Endometrial microvascular endothelial cells (primary cell): ENCODE measurements at regions not wholly inside any gene's neighbourhood (a gene's known extent, or its start where the extent isn't known, plus 50 kb on each side); places are given as distances from the start of the nearest gene placed in this dataset.
"Not testable (repeated sequence)": the region's sequence is repeated elsewhere in the genome, so short reads cannot be mapped to it uniquely, and the experiment has no call there.

ENCODE experiments used
- in situ Hi-C: cut with HindIII; loops from 2 replicates; pipeline ENCODE4 v1.10.0; 2017; ENCODE audit warnings: low sequenced_read_pairs, low pct_unique_long_range_greater_than_20kb; ENCODE audit errors: inconsistent ontology term

DNA sequence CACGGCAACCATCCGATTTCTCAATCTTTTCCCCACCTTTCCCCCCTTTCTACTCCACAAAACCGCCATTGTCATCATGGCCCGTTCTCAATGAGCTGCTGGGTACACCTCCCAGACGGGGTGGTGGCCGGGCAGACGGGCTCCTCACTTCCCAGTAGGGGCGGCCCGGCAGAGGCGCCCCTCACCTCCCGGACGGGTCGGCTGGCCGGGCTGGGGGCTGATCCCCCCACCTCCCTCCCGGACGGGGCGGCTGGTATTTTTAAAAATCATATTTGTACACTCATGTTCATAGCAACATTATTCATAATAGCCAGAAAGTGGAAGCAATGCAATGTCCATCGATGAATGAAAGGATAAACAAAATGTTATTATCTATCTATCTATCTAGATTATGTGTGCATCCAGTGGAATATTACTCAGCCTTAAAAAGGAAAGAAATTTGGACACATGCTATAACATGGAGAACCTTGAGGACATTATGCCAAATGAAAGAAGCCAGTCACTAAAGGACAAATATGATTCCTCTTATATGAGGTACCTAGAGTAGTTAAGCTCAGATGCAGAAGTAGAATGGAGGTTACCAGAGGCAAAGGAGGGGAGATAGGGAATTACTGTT is 78.4 kb upstream of the NDUFV2 start:
- in situ Hi-C loops: not testable (repeated sequence)

DNA sequence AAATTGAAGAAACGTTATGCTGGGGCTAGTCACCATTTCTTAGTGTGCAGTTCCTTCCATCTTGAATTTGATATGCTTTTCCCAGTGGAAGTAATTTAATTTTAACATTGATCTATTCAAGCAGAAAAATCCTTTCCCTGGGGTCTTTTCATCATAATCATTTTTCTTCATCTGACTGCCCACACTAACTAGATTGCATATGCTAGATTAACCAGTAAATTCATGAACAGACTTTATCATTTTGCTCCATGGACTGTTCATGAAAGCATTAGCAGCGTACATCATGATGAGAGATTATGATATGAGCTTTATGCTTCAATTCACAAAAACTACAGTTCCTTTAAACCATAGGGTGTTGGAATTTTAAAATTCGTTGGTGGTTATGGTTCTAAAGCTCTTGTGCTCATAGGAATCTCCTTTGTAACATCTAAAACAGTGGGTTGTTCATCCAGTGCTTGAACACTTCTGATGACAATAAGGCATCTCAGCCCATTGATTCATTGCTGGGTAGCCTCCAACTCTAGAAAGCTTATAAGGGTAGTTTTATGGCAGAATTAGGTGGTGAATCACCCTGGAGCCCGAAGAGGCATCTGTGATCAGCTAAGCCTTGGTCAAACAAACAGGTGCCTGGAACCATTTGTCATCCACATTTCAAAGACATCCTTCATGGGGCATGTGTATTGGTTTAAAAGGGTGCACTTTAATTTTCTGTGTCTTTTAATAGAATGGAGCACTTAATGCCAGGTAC is 77.2 kb upstream of the NDUFV2 start:
- in situ Hi-C loops: no loop called here

DNA sequence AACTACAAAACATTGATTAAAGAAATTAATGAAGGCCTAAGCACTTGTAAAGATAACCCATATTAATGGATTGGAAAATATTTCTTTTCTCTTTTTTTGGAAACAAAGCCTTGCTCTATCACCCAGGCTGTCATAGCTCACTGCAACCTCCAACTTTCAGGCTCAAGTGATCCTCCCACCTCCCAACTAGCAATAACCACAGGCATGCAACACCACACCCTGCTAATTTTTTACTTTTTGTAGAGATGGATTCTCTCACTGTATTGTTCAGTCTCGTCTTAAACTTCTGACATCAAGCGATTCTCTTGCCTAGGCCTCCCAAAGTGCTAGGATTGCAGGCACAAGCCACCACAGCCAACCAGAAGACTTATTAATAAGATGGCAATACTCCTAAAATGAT is 73.4 kb upstream of the NDUFV2 start:
- in situ Hi-C loops: no loop called here

DNA sequence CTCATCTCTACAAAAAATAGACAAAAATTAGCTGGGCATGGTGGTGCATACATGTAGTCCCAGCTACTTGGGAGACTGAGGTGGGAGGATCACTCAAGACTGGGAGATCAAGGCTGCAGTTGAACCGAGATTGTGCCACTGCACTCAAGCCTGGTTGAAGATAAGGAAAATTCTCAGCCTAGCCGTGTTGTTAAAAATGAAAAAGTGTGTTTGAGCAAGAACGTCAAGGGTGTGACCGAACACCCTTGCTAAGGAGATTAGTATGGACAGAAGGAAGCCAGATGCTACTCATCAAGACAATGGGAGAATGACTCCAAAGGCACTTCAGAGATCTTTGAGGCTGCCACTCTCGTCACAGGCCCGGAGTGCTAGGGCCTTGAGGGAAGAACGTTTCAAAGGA is 70.0 kb upstream of the NDUFV2 start:
- in situ Hi-C loops: no loop called here

DNA sequence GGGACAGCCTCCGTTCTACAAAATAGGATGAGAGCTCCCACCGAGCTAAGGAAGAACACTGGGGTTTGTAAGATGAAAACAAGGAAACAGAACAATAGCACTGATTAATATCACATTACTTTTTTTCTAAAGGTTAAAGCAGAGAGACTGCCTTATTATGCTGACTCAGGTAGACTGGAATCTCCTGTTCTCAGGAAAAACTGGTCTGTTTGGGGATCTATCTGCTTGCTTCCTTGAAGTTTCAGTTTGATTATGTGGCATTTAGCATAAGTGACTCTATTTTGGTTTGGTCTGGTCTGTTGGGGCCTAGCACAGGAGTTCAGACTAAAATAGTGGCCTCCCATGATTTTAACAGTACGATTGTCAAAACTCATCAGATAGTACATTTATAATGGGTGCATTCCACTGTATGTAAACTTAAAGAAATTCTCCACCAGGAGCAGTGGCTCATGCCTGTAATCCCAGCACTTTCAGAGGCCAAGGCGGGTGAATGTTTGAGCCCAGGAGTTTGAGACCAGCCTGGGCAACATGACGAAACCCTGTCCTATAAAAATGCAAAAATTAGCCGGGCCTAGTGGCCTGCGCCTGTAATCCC is 64.1 kb upstream of the NDUFV2 start:
- in situ Hi-C loops: no loop called here

DNA sequence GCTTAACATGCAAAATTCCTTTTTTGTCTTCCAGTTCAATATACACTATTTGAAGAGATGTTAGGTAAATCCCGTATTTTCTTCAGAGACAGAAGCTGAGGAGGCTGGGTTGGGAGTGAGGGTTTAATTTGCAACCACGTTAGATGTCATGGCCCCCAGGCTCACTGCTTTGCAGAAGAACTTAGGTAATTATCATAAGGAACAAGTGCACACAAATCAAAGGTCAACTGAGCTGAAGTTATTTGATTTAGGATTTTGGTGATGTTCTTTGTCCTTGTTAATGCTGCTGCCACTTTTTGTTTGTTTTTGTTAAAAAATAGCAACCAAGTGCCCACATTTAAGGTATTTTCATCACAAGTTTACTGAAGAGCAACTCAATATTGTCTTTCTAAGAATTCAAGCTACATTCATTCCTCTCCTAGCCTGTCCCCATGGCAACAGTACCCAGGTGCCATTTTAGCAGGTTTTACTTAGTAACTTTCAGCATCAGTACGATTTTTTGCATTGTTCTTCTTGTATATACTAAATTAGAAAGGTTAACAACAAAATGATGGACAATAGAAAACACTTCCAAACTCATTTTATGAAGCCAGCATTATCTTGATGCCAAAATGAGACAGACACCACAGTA is 62.9 kb upstream of the NDUFV2 start:
- in situ Hi-C loops: no loop called here

DNA sequence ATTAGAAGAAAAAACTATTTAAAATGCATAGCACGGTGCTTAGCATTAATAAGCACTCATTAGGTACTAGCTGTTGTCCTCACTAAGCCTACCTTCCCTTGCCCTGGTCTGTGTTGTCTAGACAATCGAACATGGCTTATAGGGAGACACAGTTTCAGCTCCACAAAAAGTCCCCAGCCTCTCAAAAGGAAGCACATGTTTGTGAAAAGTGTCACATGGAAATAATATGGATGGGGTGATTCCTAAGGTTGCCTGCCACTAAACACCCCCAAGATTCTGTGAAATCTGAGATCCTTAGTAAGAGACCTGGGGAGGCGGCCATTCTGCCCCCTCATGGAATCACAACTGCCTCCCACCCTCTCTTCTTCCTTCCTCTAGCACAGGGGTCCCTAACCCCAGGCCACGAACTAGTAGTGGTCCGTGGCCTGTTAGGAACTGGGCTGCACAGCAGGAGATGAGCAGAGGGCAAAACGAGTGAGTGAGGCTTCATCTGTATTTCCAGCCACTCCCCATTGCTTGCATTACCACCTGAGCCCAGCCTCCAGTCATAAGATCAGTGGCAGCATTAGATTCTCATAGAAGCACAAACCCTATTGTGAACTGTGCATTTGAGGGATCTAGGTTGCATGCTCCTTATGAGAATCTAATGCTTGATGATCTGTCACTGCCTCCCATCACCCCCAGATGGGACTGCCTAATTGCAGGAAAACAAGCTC is 59.6 kb upstream of the NDUFV2 start:
- in situ Hi-C loops: no loop called here

DNA sequence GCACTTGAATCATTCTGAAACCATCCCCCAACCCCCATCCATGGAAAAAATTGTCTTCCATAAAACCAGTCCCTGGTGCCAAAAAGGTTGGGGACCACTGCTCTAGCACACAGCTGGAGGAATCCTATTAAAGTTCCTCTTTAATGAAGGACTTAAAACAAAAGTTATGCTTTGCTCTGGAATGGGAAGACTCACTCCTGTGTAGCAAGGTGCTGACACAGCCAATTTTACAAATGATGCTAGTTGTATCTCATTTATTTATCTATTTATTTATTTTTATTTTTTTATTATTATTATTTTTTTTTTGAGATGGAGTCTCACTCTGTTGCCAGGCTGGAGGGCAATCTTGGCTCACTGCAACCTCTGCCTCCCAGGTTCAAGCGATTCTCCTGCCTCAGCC is 58.9 kb upstream of the NDUFV2 start:
- in situ Hi-C loops: no loop called here

DNA sequence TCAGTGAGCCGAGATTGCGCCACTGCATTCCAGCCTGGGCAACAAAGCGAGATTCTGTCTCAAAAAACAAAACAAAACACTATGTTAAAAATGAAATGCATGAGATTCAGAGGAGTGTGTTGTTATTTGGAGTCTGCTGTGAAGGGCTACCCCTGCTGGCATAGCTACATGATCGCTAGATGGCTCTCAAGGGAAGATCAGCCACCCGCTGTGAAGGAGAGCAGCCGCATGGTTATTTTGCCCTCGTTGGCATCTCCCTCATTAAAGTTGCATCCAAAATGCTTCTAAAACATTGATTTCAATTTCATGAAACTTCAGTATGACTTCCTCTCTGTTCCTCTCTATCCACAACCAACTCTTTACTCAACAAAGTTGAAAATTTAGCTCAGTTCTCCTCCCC is 54.8 kb upstream of the NDUFV2 start:
- in situ Hi-C loops: no loop called here

DNA sequence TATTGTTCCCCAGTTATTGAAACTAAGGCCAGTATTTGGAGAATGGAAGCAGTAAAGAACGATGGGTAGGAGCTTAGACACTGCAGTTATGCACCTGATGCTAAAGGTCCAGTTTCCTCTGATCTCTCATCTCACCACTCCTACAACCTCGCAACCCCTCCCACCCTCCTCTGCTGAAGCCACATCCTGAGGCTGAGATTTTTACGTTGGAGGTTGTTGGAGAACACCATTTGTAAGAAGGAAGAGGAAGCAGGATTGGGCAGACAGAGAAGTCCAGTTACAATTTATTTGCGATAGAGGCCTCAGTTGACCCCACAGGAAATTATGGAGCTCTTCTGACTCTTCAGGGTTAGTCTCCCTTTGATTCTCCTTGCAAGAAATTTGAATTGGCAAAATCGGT is 54.3 kb upstream of the NDUFV2 start:
- in situ Hi-C loops: no loop called here

DNA sequence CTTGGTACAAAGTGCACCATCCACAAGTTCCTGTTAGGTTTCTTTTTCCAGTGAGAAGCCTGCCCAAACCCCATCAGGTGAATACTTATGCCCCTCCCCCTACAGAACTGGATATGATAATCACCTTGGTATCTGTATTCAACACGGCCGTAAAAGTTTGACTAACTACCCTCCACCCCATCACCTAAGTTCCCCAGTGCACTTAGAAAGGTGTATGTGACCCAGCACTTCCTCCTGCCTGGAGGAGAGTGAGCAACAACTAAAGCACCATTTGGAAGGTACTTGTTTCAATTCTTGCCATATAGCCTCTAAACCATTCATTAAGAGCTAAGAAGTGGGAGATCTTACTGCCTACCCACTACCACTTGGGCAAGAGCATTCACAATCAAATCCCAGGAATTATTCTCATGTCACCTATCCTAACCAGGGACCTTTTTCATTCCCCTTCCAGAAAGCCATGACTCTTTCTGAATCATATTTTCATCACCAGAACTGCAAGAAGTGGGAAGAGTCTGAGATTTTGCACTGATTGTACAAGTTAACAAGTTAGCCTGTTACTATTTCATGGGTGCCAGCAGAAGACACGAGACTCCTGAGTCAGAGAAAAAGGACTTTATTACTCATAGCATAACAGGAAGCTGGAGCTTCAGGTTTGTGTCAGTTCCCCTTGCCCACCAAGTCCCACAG is 53.5 kb upstream of the NDUFV2 start:
- in situ Hi-C loops: no loop called here

DNA sequence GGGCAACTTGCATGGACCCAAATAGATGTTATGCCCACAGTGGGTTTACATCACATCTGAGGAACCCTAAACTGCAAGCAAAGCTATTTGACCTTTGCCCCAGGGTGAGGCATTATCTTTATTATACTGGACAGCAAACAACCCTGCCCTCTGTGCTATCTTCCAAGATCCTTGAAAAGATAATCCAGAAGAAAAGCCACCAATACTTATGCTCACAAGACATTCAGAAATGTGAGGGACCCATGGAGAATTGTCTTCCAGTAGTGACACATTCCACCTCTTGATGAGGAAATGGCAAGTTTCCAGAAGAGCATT is 53.0 kb upstream of the NDUFV2 start:
- in situ Hi-C loops: no loop called here

DNA sequence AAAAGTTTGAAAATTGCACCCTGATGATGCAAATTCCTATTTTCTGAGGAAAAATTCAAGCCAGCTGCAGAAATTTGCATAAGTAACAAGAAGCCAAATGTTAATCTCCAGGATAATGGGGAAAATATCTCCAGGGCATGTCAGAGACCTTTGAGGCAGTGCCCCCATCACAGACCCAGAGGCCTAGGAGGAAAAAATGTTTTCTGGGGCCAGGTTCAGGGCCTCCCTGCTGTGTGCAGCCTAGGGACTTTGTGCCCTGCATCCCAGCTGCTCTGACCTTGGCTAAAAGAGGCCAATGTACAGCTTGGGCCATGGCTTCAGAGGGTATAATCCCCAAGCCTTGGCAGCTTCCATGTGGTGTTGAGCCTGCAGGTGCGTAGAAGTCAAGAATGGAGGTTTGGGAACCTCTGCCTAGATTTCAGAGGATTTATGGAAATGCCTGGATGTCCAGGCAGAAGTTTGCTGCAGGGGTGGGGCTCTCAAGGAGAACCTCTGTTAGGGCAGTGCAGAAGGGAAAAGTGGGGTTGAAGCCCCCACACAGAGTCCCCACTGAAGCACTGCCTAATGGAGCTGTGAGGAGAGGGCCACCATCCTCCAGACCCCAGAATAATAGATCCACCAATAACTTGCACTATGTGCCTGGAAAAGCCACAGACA is 51.7 kb upstream of the NDUFV2 start:
- in situ Hi-C loops: not testable (repeated sequence)
